Tibial nerve (tissue), 4 donors: ENCODE measurements at regions not wholly inside any gene's neighbourhood (a gene's known extent, or its start where the extent isn't known, plus 50 kb on each side); places are given as distances from the start of the nearest gene placed in this dataset.

ENCODE experiments used
- DNase-seq, 2 donors: peaks; one replicate each; pipeline ENCODE4 v3.0.0-alpha.2; 2019; ENCODE audit warnings: low spot score in 2 of 2
- H3K27ac ChIP-seq, 4 donors: fragments of 200-600 bp; sonication (generic) in 3 of 4; one replicate each; pipeline ENCODE4 v1.5.1; 2017 to 2019; ENCODE audit warnings: mild to moderate bottlenecking in 1 of 4
- H3K27me3 ChIP-seq, 2 donors: fragments of 200-600 bp; sonication (generic) in 1 of 2; one replicate each; pipeline versions ENCODE4 v1.5.1 to v1.6.0; 2017 to 2019
- H3K36me3 ChIP-seq, 3 donors: fragments of 200-600 bp; sonication (generic); one replicate each; pipeline ENCODE4 v1.5.1; 2018 to 2019
- H3K4me1 ChIP-seq, 4 donors: fragments of 200-600 bp; sonication (generic) in 3 of 4; one replicate each; pipeline ENCODE4 v1.5.1; 2017 to 2019
- H3K4me3 ChIP-seq, 4 donors: fragments of 200-600 bp; sonication (generic) in 3 of 4; one replicate each; pipeline ENCODE4 v1.5.1; 2017 to 2019; ENCODE audit warnings: mild to moderate bottlenecking in 1 of 4, moderate library complexity in 1 of 4
- H3K9me3 ChIP-seq, 4 donors: fragments of 200-600 bp; sonication (generic) in 3 of 4; one replicate each; pipeline ENCODE4 v1.5.1; 2017 to 2019
- EP300 ChIP-seq, 2 donors: sonication (generic); formaldehyde crosslinking; IDR thresholded peaks; one replicate each; pipeline ENCODE4 v1.6.1; 2017; ENCODE audit warnings: antibody characterized with exemption in 2 of 2, mild to moderate bottlenecking in 1 of 2
- POLR2A ChIP-seq, 2 donors: fragments of 450-650 bp; IDR thresholded peaks; one replicate each; pipeline ENCODE4 v1.6.1; 2017; ENCODE audit warnings: antibody characterized with exemption in 2 of 2, mild to moderate bottlenecking in 2 of 2, moderate library complexity in 2 of 2
- WGBS, 2 donors: methylation state at CpG; one replicate each; pipeline ENCODE4 v1.1.5; 2018; 5-methylcytosine and 5-hydroxymethylcytosine counted together
- TF ChIP-seq, protein P1 (sequence below), 5 experiments: fragments of 200-600 bp in 3 of 5; fragments of 450-650 bp in 2 of 5; sonication (generic) in 3 of 5; IDR thresholded peaks; one replicate each; pipeline ENCODE4 v1.5.1; 2016 to 2019; ENCODE audit warnings: antibody characterized with exemption in 5 of 5, mild to moderate bottlenecking in 3 of 5, moderate library complexity in 2 of 5

DNA sequence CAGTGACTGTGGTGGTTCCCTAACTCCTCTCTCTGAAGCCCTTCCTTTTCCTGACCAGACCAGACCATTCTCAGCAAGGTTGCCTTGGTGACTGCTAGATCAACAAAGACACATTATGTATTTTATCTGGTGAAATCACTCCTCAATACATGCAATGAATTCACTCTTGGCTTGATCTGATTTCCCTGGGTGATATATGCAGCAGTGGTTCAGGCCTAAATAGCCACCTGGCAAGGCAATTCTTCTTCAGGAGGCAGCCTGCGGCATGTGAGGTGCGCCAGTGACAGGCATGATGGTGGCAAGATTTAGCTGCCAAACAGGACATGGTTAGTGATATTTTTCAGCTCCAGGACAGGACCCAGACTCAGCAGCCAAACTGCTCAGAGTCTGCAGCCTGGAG lies 350.3 kb upstream of the CCDC196 start:
- 86 to 94% methylated on average over 2 of the region's 2 CpGs for WGBS, 2 donors
- no peak overlapping the region for H3K4me3 ChIP-seq
- no peaks in the 10 kb centered on the region for H3K36me3 ChIP-seq
- no peaks in the 10 kb centered on the region for H3K4me1 ChIP-seq
- H3K27me3 ChIP-seq, result no peaks in the 10 kb centered on the region
- no peak for DNase-seq
- H3K9me3 ChIP-seq, result no peaks in the 10 kb centered on the region
- no peak overlapping the region for H3K27ac ChIP-seq
- TF ChIP-seq, protein P1, sequence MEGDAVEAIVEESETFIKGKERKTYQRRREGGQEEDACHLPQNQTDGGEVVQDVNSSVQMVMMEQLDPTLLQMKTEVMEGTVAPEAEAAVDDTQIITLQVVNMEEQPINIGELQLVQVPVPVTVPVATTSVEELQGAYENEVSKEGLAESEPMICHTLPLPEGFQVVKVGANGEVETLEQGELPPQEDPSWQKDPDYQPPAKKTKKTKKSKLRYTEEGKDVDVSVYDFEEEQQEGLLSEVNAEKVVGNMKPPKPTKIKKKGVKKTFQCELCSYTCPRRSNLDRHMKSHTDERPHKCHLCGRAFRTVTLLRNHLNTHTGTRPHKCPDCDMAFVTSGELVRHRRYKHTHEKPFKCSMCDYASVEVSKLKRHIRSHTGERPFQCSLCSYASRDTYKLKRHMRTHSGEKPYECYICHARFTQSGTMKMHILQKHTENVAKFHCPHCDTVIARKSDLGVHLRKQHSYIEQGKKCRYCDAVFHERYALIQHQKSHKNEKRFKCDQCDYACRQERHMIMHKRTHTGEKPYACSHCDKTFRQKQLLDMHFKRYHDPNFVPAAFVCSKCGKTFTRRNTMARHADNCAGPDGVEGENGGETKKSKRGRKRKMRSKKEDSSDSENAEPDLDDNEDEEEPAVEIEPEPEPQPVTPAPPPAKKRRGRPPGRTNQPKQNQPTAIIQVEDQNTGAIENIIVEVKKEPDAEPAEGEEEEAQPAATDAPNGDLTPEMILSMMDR (IDR thresholded peaks at IDR 0.05), result no peak
- TF ChIP-seq POLR2A (IDR thresholded peaks at IDR 0.05), result no peak
- no peak for TF ChIP-seq EP300 (IDR thresholded peaks at IDR 0.05)

DNA sequence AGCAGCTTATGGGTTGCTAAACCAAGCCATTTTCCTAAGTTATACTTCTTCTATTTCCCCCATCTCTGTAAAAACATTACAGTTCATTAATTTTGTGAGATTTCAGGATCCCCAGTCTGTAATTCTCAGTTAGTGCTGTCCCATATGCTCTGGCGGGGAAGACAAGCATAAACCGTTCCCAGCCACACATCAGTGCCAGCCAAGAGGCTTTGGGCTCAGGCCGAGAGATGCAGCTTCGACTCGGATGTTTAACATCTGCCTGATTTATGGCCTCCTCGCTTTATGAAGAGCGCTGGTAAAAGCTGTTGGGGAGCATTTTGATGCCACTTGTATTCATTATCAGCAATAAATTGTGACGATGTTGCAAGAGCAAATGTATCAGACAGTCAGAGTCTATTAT lies 349.1 kb upstream of the CCDC196 start:
- H3K27me3 ChIP-seq, result no peaks in the 10 kb centered on the region
- H3K4me1 ChIP-seq, result no peaks in the 10 kb centered on the region
- no peaks in the 10 kb centered on the region for H3K9me3 ChIP-seq
- DNase-seq, result no peak
- H3K36me3 ChIP-seq, result no peaks in the 10 kb centered on the region
- no peak overlapping the region for H3K27ac ChIP-seq
- H3K4me3 ChIP-seq, result no peak overlapping the region
- TF ChIP-seq POLR2A (IDR thresholded peaks at IDR 0.05), result no peak
- TF ChIP-seq, protein P1 (IDR thresholded peaks at IDR 0.05), result no peak
- TF ChIP-seq EP300 (IDR thresholded peaks at IDR 0.05), result no peak
- 73 to 79% methylated on average over 8 of the region's 8 CpGs for WGBS, 2 donors

DNA sequence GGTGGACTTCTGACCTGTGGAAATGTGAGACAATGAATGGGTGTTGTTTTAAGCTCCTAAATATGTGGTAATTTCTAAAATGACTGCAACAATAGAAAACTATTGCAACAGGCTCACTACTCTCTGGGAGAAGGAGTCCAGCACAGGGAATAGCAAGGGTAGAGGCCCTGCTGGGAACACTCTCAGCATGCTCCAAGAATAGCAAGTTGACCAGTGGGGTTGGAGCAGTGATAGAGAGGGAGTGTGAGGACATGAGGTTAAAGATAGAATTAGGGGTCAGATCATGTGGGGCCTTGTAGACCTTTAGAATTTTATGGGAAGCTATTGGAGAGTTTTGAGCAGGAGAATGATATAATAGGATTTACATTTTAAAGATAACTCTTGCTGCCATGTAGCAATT lies 346.7 kb upstream of the CCDC196 start:
- no peaks in the 10 kb centered on the region for H3K27me3 ChIP-seq
- no peaks in the 10 kb centered on the region for H3K36me3 ChIP-seq
- H3K4me3 ChIP-seq, result no peak overlapping the region
- no peak for DNase-seq
- H3K4me1 ChIP-seq, result no peaks in the 10 kb centered on the region
- H3K9me3 ChIP-seq, result no peaks in the 10 kb centered on the region
- H3K27ac ChIP-seq, result no peak overlapping the region
- TF ChIP-seq EP300 (IDR thresholded peaks at IDR 0.05), result no peak

DNA sequence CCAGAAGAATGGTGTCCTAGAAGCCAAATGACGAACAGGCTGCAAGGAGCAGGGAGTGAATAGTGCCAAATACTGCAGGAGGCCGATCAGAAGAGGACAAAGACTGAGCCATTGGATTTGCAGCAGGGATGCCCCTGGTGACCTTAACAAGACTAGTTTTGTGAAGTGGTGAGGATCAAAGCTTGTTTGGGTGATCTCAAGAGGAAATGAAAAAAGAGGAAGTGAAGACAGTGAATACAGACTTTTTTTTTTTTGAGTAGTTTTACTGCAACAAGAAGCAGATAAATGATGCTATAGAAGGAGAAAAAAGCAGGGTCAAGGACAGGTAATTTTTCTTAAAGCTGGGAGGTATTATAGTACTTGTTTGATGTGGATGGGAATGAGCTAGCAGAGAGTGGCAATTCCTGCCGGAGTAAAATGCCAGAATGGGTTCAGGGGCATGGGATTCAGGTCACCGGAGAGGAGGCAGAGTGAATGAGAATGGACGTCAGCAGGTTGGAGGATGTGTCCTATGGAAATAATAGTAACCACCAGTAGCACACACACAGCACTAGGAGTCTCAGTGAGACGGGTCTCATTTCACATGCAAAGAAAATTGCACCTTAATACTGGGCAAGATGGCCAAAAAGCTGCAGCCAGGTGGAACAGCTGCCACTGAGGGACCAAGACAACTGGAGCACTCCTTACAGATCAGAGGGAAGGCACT lies 345.8 kb upstream of the CCDC196 start:
- WGBS, 2 donors, result 73 to 76% methylated on average over 6 of the region's 6 CpGs
- Histone ChIP-seq H3K9me3 (peaks cover 0 to 6% (median 0%) of the 10 kb centered on the region in 4 donors), H3K27ac (no peak overlapping the region), H3K36me3 (no peaks in the 10 kb centered on the region), H3K27me3 (no peaks in the 10 kb centered on the region), H3K4me3 (no peak overlapping the region), H3K4me1 (no peaks in the 10 kb centered on the region)
- no peak for DNase-seq
- TF ChIP-seq POLR2A (IDR thresholded peaks at IDR 0.05) (no peak), EP300 (IDR thresholded peaks at IDR 0.05) (no peak)
- TF ChIP-seq, protein P1 (IDR thresholded peaks at IDR 0.05), result no peak

DNA sequence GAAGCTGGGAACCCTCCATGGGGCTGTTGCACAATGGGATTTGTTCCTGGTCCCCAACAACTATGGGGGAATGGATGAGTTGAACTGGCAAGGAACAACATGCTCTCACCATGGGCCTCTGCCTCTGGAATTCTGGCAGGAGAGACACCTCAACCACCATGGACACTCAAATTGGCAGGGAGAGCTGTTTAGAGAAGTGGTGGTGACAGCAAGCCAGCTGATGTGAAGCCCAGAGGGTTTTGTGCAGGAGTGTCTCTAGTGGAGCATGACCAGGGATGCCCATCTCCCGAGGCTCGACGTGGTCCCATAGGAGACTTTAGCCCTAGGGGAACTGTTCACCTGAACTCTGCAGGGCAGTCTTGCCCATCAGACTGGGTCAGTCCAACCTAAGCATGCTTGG lies 345.2 kb upstream of the CCDC196 start:
- Histone ChIP-seq H3K4me1 (no peaks in the 10 kb centered on the region), H3K4me3 (no peak overlapping the region), H3K9me3 (peaks cover 0 to 9% (median 0%) of the 10 kb centered on the region in 4 donors), H3K36me3 (no peaks in the 10 kb centered on the region), H3K27me3 (no peaks in the 10 kb centered on the region), H3K27ac (no peak overlapping the region)
- no peak for DNase-seq
- TF ChIP-seq, protein P1 (IDR thresholded peaks at IDR 0.05), result no peak
- TF ChIP-seq EP300 (IDR thresholded peaks at IDR 0.05) (no peak), POLR2A (IDR thresholded peaks at IDR 0.05) (no peak)
- 94 to 96% methylated on average over 3 of the region's 3 CpGs for WGBS, 2 donors
